Left kidney (tissue), 1 donor: ENCODE measurements at regions not wholly inside any gene's neighbourhood (a gene's known extent, or its start where the extent isn't known, plus 50 kb on each side); places are given as distances from the start of the nearest gene placed in this dataset.

Experiments
- DNase-seq: peaks from one replicate; pipeline ENCODE4 v3.0.0-alpha.2; 2013

DNA sequence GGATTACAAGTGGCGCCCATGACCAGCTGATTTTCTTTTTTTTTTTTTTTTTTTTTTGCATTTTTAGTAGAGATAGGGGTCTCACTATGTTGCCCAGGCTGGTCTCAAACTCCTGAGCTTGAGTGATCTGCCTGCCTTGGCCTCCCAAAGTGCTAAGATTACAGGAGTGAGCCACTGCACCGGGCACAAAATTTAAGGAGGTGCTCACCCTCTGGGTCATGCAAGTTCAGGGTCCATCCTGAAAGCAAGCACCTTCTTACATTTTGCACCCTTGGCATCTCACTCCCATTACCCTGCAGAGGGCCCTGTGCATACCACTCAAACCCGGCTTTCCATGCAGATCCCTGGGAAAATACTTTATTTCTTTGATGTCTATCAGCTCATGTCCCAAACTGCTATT lies 95.6 kb upstream of the ADRA1B start:
- no peak for DNase-seq

DNA sequence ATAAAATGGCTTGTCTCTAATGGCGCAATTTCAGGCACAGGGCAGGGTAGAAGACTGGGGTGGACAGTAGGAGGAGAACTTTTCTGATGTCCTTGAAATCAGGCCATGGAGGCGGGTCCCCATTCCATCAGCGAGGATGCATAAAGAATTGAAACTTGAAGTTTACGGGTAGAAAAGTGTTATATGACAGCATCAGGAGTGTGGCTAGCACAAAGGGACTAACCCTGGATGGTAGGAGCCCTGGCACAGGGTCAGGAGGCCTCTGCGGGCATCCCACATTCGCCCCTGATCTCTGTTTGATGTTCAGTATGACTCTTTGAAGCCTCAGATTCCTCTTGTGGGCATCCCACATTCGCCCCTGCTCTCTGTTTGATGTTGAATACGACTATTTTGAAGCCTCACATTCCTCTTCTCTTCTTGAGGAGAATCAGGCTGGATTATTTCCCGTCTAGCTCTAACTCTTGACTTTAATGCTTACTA lies 94.8 kb upstream of the ADRA1B start:
- no peak for DNase-seq

DNA sequence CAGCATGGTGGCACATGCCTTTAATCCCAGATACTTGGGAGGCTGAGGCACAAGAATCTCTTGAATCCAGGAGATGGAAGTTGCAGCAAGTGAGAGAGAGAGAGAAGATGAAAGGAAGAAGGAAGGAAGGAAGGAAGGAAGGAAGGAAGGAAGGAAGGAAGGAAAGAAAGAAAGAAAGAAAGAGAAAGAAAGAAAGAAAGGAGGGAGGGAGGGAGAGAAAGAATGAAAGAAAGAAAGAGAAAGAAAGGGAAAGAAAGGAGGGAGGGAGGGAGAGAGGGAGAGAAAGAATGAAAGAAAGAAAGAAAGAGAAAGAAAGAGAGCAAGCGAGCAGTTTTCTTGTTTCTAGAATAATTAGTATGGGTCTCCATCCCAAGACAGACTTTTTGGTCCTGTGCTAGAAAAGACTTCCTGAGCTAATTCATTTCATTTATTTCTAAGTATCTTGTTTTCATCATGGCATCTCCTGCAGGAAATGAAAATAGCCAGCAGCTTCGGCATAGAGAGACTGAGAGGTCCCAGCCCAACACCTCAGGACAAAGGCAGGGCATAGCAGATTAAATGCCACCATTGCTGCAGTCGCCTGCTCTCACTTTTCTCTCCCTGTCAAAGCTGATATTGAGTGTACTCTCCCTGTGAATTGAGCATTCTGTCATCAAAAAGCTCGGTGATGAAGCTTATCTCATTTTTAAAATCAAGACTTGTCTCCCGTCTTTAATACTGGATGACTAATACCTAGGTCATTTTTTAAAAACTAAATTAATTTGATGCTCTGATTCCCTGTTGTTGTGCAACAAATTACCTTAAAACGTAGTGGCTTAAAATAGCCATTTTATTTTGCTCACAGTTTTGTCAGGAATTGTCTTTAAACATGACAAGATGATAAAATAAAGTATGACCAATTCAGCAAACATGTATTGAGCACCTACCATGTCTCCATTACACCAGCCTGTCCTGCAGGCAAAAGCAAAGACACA lies 91.8 kb upstream of the ADRA1B start:
- no peak for DNase-seq

DNA sequence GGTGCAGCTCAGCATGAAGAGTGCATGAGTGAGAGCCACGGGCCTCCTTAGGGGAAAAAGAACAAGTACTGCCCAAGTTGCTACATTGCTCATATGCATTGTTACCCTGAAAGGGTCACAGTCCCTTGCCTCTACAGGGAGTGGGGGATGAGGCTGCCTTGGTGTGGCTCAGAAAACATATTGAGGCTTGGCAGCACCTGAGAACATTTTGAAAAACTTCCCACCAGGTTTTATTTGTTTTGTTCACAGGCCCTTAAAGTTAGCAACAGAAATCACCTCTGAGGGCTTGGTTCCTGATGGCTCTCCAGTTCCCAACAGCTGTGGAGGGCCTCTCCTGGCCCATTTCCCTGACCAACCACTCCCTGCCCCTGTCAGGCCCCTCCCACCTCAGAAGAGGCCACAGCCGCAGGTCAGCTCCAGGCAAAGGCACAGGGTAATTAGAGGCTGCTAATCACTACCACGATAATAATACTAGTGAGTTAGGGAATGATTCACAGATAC lies 90.7 kb upstream of the ADRA1B start:
- DNase-seq: no peak

DNA sequence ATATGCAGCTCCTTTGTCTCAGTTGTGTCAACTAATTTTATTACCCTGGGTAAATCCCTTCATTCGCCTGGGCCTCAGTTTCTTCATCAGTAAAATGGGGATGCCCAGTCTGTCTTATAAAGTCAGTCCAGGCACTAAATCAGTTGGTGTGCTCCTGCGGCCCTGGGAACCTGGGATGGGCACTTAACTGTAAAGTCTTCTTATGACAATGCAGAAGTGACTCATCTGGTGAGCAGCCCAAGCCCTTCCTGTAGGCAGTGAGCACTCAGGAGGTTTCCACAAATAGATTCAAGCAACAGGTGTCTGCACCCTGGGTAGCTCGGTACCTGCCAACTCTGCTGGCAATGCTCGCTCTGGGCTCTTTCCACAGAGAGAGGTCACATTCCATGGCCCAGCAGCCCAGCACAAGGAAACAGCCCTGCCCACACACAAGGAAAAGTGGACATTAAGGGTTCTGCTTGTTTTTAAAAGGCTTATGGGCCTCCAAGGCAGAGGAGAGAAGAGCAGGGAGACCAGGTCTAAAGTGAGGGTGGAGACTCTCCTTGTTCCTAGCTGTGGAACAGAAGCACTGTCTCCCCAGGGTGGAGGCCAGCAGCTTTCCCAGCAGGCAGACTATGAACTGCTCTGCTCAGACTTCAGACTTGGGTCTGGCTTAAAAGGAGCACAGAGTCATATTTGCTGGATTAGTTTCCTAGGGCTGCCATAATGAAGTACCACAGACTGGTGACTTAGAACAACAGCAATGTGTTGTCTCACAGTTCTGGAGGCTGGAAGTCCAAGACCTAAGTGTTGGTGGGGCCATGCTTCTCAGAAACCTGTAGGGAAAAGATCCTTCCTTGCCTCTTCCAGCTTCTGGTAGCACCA lies 89.7 kb upstream of the ADRA1B start:
- DNase-seq: no peak

DNA sequence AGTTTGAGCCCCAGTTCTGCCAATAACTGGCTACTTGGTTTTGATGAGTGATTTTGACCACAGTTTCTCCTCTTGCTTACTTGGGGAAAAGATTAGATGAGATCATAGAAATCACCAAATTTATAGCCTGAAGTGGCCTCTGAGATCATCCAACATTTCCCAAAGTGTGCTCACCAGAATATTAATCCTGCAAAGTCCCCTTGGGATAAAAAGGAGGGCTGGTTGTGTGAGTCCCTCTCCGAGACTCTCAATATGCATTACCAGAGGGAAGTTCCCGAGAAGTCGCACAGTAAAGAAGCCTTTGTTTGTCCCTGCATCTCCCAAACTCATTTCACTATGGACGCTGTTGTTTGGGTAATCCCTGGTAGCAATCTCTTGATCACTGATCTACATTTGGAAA lies 88.4 kb upstream of the ADRA1B start:
- no peak for DNase-seq

DNA sequence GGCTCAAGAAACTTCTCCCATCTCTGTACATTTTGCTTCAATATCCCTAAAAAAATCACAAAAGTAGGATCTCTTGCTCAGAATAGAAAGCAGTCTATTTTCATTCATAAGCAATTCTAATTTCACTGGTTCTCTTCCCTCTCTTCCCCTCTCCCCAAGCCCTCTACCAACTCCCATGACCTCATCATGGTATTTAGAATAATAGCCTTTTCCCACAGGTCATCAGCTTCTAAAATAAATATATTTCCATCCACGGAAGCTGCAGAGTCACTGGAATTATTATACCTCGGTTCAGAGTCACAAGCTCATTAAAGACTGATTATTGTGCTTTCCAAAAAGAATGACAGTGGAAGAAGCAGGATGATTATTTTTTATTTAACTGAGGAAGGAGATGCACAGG lies 84.2 kb upstream of the ADRA1B start:
- no peak for DNase-seq

DNA sequence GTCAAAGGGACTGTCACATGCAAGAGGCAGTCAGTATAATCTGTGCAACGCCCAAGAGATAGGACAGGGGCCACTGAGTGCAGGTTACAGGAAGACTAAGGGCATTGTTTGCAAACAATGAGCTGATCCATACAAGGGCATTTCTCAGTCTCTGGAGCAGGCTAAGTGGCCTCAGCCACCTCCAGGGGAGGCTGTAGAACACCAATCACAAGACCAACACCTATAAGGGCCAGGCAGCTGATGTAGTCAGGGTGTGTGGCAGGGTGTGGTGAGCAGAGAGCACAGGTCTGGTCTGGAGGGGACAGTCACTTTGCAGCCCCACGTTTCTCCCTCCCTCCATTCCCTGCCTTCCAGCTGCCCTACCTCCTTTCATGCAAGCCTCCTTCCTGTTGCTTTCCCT lies 83.2 kb upstream of the ADRA1B start:
- no peak for DNase-seq

DNA sequence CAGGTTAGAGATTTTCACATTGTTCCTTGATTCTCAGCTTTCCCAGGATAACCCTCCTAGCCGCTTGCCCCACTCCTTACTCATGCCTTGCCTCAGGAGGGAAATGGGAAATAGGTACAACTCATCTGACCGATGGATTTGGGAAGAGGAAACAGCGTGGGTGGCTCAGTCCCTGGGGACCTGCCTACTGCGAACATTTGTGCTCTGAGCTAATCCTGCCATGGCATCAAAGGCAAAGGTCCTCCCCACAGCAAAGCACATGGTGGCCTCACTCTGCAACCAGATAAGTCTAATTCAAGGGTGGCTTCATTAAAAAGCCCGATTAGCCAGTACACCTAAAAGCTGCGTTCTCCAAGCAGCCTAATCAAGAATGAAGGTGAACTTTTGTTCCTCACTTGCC lies 82.4 kb upstream of the ADRA1B start:
- DNase-seq: no peak

DNA sequence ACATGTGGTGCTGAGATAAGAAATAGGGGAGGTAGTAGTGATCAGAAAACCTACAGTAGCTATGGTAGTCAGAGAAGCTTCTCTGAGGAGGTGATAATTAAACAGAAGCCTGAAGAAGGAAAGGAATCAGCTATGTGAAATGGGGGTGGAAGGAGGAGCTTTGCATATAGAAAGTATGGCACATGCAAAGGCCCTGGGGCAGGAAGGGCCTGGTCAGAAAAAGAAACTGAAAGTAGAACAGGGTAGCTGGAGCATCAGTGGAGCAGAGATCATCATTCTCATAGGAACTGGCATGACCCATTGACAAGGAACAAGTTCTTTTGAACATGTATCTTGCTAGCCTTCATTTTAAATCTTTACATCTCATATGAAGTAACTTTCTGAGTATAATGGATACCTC lies 80.7 kb upstream of the ADRA1B start:
- DNase-seq: no peak

DNA sequence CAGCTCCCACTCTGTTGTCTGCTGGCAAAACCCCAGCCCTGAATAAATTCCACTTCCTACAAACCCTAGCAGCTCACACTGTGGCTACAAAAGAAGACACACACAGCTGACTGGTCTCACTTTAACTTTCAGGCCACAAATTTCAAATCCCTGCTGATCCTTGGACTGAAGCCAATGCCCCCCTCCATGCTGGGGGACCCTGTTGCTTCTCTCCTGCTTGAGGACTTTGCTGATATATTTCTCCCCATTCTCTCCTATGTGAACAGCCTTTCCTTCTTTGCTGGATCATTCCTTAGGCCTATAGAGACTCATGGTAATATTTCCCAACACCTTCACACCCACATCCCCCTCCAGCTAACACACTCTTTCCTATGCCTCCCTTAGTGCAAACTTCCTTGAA lies 79.6 kb upstream of the ADRA1B start:
- DNase-seq: no peak

DNA sequence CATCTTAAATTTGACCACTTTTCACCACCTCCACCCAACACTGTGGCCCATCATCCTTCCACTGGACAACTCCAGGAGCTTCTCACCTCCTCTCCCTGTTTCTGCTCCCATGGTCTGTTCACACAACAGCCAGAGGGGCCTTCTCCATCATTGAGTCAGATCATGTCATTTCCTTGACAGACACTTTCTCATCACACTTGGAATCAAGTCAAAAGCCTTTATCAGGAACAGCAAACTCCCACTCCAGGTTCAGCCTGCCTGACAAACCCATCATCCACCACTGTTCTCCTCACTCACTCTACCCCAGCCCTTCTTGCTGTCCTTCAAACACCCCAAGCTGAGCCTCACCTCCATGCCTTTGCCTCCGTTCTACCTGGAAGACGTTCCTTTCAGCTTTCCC lies 78.4 kb upstream of the ADRA1B start:
- DNase-seq: no peak

DNA sequence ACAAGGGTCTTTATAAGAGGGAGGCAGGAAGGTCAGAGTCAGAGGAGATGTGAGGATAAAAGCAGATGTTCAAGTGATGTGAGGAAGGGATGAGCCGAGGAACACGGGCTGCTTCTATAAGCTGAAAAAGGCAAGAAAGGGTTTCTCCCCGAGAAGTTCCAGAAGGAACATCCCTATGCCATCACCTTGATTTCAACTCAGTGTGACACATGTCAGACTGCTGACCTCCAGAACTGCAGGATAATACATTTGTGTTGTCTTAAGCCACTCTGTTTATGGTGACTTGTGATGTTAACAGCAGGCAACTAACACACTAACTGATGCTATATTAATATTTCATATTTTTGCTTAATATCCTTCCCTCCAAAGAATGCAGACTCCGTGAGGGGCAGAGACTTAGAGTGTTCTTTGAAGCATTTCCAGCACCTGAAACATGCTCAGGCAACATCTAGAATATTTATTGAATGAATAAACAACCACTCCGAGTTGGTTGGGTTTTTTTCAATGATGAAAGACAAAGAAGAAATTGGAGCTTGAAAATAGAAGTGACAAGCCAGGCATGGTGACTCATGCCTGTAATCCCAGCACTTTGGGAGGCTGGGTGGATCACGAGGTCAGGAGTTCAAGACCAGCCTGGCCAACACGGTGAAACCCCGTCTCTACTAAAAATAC lies 77.6 kb upstream of the ADRA1B start:
- no peak for DNase-seq

DNA sequence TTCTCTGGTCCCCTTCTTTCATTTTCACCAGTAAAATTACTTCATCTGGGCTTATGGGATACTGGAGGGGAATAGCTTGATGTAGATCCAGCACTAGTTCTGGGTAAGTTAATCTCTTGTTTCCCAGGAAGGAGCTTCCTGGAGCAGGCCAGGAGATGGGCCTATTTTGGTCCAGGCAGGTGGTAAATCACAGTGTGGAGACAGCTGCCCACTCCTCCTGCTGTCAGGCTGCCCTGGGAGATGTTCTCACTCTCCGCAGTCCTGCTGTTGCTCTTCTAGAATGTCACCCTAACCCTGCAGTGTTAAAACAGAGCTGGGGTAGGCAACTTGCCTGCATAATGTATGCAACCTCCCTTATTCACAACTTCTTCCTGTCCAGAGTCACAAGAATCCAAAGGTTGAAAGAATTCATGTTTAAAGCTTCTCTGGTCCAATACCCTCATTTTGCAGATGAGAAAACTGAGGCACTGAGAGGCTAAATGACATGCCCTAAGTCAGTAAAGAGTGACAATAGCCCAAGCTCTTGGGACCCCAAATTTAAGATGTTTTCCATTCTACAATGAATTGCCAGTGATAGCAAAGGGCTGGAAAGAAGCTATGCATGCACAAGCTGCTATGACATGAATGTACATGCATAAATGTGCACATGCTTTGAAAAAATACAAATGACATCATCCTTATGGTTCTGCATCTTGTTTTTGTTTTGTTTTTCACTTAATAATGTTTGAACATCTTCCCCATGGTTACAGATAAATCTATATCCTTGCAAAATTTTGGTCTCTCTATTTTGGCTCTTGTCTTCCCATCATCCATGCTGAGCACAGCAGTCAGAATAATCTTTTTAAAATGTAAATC lies 71.8 kb upstream of the ADRA1B start:
- no peak for DNase-seq

DNA sequence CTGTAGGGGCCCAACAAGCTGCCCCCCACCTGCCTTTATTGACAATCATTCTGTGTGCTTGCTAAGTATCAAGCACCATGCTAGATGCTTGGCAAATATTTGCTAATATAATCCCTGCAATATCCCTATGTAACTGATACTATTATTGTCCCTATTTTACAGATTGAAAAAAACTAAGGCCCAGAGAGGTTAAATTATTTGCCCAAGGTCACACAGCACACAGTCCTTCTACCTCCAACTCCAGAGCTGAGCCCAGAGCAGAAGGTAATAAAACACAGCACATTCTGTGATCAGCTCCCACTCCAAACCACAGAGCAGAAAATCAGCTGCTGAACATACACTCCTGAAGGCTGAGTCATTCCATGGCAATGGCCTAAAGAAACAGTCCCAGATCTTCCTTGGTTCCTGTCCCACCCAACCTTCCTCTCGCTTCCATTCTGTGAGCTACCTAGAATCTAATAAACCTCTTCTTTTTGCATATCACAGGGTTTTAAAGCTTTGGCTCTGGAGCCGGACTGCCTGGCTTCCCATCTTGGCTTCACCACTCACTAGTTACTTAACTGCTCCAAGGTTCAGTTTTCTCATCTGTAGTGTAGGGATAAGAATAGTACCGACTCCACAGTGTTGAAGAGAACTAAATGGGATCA lies 66.7 kb upstream of the ADRA1B start:
- DNase-seq: no peak

DNA sequence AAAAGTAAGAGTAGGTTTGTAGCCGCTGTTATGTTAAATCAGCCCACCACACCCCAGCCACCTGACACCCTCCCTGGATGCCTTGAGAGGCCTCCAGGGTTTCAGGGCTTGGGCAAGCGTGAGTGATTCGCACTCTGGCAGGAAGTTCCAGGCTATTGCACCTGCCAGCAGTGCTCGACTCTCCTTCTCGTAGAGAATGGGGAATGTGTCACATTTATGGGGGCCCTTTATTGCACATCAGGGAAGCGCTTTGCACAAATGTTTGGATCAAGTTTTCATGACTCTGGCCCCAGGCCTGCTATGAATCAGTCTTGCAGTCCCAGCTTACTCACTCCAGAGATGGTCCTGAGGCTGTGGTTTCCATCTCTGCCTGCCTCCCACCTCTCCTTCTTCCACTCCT lies 66.1 kb upstream of the ADRA1B start:
- DNase-seq: peak; percentile 37

DNA sequence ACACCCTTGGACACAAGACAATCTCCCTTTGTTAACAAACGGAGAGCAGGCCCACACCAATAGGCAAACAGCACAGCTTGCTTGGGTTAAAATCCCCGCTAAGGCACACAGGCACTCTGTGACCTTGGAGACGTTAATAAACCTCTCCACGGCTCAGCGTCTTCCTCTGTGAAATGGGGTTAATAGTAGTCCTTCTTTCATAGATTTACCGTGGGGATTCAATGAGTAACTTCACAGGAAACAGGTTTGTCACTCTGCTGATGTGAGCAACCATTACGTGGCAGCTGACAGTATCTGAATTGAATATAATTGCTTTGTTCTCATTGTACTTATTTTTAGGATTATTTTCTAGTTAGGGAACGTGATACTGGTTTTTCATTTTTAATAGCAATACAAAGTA lies 65.2 kb upstream of the ADRA1B start:
- no peak for DNase-seq

DNA sequence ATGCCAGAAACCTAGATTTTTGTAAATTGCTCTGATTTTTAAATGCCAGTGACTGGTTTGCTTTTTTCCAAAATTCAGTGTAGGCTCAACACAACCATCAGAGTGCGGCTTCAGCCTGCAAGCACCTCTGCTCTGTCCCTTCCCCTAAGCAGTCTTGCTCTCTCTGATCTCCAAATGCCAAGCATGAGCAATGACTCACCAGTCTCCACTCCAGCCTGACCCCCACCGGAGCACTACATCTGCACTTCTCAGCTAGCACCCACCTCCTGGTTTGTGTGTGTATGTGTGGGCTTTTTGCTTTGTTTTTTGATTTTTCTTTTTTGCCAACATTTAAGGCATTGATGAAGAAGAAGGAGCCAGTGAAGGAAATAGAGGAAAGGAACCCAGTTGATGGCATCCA lies 61.4 kb upstream of the ADRA1B start:
- DNase-seq: no peak

DNA sequence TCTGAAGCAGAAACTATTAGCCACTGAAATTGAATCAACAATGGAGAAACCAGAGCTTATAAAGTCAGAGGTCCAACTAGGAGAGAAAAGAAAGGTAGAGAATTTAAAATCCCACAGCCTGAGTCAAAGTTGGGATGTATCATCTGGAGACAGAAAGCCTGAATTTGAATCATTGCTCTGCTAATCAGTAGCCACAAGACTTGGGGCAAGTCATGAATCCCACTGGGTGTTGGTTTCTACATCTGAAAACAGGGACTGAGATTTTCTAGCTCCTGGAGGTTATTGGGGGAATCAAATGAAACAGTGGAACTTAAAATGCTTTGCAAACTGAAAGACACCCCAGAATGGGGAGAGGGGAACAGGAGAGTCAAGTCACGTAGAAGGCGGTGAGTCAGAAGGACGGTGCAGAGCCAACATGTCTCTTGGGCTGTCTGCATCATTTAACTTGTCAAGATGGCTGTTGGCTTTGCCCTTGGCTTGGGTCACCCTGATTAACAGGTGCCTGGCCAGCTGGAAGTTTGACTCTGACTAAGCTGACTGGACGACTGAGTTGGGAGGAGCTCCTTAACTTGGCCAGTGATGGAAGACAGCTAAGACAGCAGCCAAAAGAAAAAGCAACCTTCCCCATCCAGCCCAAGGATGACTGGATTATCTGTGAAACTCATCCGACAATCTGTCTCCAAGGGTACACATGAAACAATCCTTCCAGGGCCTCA lies 60.6 kb upstream of the ADRA1B start:
- DNase-seq: no peak

DNA sequence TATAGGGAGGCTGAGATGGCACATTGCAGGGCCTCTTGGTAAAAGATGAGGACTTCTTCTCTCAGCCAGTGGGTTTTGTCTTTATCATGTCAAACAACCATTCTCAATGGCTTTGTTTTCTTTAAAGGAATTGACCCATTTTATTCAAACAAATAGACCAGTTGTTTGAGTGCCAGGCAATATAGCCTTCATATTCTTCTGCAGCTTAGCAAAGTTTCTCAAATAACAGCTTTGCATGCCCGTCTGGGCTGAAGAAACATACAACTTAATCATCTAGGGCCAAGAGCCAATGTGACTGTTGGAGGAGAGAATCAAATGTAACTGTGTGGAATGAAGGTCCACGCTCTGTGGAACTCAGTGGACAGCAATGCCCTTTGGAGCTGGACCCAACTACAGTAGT lies 57.4 kb upstream of the ADRA1B start:
- no peak for DNase-seq
